NCI-H1048 (cell line): ENCODE measurements at regions not wholly inside any gene's neighbourhood (a gene's known extent, or its start where the extent isn't known, plus 50 kb on each side); places are given as distances from the start of the nearest gene placed in this dataset.

Experiments
- DNase-seq: peaks from one replicate; lab custom pipeline; 2025; lab: John Stamatoyannopoulos, UW

DNA sequence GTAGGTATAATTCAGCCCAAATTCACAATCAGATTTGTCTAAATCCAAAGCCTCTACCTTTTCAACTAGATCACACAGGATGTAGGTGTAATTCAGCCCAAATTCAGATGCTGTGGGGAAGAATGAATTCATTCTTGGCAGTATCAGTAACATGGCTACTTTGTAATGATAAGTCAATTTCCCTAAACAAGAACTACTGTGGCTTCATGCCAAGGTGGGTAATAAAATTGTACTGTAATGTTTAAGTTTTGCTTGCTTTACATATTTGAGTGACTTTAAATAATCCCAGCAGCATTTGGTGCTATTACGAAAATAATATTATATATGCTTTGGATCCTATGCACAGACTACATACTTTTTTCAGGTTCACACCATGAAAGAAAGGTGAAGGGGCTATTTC lies 239.1 kb downstream of the HDGFL1 start:
- DNase-seq: peak; percentile 30

- DNase-seq: no peak
These were observed 240.0 kb downstream of the HDGFL1 start for GRCh38 chr6:22809370-22809769.

DNA sequence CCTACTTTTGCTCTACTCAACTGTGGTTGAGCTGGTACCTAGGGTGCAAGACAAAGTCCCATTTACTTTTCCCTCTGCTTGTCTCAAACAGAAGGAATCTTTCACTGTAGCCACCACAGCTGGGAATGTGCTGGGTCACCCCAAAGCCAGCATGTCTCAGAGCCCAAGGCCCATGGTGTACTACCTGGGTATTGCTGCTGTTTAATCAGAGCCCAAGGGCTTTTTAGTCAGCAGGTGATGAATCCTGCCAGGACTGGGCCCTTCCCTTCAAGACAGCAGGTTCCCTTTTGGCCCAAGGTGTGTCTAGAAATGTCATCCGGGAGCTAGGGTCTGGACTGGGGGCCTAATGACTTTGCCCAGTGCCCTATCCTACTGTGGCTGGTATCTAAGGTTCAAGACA lies 249.8 kb downstream of the HDGFL1 start:
- no peak for DNase-seq

DNA sequence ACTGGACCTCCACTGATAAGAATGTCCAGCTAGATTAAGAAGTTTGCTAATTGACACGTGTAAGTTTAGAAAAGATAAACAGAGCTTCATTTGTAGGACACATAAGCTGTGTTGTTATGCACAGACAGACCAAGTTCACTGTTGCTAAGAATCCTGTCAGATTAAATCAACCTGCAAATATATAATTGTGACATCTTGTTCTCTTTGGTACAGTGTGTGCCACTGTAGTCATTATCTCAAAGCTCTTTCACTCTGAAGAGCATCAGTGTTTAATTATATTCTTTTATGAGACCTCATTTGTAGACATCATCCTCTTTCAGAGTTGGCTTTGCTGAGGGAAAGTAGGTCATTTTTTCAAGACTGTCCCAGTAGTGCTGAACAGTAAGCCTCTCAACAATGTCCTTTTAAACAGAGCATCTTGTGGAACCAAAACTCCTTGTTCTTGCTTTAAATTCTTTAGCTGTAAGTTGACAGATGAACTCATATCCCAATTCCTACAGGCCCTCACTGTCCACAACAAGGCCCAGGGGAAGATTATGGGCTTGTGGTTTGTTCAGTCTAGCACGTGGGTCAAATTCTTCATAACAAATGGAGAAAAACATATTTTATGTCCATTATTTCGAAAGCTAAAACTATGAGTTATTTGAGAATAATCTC lies 252.4 kb downstream of the HDGFL1 start:
- no peak for DNase-seq

- no peak for DNase-seq
These were observed 255.8 kb downstream of the HDGFL1 start for GRCh38 chr6:22825210-22825609.

- no peak for DNase-seq
These were observed 257.6 kb downstream of the HDGFL1 start for GRCh38 chr6:22826961-22827360.

DNA sequence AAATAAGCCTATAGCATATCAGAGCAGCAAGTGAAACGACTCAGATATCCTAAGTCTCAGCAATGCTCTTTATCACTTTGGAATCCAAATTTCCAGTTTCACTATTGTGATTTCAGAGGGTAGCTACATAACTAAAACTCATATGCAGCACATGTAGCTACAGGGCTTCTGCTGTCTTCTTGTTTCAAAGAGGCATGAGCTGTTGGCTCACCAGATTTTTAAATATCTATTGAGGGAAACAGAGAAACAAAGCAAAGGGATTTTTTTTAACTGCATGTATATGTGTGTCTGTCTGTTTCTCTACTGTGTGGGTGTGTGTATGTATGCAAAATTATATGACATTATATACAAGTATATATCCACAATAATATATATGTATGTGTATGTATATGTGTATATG lies 258.4 kb downstream of the HDGFL1 start:
- no peak for DNase-seq

DNA sequence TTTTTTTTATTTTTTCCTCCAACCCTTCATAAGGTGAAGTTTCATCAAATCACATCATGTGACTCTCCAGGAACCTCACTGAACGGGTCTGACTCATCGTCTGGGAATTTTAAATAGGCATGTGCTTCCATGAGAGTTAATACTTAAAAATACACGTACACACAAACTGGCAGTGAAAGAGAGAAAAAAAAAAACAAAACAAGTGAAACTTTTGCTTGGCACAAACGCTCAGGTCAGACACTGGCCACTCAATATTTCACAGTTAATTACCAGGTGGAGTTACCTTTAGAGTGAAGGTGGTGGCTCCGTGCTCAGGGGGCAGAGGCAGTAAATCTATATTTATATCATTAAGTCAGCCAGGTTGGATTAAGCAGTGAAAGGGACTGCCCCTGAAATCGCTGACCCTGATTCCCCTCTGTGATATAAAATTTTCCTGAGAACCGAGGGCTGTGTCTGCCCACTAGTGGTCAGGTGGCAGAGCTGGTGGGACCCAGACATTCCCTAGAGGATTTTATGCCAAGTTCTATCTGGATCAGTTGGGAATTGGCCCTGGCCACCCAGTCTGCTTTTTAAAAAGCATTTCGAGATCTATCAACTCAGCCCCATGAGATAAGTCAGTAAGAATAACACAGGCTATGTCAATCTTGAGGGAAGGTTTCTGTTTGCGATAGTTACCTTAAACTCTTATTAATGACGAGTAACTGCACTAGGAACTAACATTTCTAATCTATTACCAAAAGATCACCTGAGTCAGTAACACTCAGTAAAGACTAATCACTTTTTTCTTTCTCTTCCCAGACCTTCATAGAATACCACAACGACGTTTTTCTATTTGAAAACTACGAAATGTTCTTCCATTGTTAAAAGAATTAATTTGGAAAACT lies 259.1 kb downstream of the HDGFL1 start:
- peak; percentile 66 for DNase-seq

DNA sequence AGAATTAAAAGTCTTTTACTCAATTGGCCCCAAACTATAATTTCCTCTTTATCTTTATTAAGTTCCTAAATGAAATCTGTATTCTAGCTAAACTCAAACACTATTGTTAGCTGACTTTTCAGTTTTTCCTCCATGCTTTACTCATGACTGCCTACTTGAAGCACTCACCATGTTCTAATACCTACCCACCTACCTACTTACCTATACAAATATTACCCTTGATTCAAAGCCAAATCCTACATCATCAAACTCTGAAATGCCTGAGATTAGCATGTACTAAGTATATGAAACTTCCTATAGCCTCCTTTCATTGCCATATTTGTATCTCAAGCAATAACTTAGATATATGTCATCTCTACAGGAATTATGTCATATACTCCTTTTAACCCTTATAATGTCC lies 259.7 kb downstream of the HDGFL1 start:
- no peak for DNase-seq

GRCh38 chr6:22830463-22830862 lies 261.1 kb downstream of the HDGFL1 start:
- DNase-seq: no peak

DNA sequence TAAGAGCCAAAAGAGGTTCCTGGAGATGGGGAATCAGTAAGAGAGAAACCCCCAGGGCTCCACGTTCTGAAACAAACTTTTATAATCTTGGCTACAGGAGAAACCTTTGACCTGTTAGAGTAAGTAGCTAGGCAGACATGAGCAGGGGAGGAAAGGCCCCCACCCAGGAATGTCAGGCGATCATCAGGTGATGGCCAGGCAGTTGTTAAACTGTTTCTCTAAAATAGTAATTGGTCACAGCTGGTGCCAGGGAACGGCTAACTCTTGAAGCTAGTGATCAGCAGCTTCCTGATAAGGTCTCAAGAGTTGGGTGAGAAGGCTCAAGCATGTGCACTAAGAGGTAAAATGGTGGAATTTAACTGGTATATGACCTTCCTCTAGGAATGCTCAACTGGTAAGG lies 263.8 kb downstream of the HDGFL1 start:
- DNase-seq: no peak

DNA sequence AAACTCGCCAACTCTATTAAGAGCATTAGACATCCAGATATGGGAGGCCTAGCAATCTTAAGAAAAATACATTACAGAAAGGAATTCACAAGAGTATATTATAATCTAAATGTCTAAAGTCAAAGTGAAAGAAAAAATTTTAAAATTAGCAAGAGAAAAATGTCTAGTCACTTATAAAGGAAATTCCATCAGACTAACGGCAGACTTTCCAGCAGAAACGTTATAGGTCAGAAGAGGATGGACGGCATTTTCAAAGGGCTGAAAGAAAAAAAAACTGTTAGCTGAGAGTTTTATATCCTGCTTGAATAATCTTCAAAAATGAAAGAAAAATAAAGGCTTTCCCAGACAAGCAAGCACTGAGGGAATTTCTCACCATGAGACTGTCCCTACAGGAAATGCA lies 269.0 kb downstream of the HDGFL1 start:
- no peak for DNase-seq

- no peak for DNase-seq
These were observed 276.1 kb downstream of the HDGFL1 start for GRCh38 chr6:22845467-22845866.

- no peak for DNase-seq
These were observed 278.8 kb downstream of the HDGFL1 start for GRCh38 chr6:22848121-22848520.

- no peak for DNase-seq
These were observed 280.6 kb downstream of the HDGFL1 start for GRCh38 chr6:22849921-22850320.

GRCh38 chr6:22852101-22852500 lies 282.7 kb downstream of the HDGFL1 start:
- DNase-seq: no peak

DNA sequence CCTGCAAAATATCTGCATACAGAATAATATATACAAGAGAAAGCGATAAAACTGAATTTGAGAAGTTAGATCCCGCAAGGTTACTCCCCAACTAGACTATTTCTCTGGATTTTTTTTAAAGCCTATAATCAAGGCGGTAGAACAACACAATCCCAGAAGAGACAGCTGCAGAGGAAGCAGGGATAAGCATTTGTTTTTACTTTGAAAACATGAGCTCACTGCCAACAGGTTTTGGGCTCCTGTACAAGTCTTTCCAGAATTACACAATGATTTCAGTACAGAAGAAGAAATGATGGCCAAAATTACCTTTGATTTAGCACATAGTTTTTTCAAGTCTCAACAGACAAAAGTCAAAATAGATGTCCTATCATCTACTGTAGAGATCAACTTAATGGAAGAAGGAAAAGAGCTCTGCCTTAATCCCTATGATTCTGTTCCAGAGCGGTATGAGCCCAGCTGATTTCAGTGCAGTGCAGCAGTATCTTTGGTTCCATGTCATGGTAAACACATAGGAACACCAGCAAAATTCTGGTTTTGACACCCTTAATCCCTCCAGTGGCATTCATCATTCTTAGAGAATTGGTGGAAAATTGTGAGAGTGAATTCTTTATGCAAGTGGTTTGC lies 304.3 kb downstream of the HDGFL1 start:
- no peak for DNase-seq

DNA sequence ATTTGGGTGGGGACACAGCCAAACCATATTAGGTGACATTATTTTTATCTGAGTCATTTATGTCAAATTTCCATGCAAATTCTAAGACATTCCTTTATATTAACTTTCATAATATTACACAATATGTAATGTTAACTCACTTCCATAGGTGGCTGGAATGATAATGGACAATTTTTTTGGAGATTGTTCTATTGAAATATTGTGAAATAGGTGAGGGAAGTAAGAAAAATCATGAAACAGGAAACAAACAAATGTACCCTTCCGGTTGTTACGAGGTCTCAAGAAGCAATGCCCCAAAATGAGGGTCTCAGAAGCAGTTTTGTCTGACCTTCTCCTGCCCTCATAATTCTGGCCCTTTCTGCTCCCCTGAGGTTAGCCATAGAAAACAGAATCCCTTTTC lies 306.5 kb downstream of the HDGFL1 start:
- DNase-seq: no peak

- no peak for DNase-seq
These were observed 308.9 kb downstream of the HDGFL1 start for GRCh38 chr6:22878324-22878701.

- DNase-seq: no peak
These were observed 309.3 kb downstream of the HDGFL1 start for GRCh38 chr6:22878706-22879105.

DNA sequence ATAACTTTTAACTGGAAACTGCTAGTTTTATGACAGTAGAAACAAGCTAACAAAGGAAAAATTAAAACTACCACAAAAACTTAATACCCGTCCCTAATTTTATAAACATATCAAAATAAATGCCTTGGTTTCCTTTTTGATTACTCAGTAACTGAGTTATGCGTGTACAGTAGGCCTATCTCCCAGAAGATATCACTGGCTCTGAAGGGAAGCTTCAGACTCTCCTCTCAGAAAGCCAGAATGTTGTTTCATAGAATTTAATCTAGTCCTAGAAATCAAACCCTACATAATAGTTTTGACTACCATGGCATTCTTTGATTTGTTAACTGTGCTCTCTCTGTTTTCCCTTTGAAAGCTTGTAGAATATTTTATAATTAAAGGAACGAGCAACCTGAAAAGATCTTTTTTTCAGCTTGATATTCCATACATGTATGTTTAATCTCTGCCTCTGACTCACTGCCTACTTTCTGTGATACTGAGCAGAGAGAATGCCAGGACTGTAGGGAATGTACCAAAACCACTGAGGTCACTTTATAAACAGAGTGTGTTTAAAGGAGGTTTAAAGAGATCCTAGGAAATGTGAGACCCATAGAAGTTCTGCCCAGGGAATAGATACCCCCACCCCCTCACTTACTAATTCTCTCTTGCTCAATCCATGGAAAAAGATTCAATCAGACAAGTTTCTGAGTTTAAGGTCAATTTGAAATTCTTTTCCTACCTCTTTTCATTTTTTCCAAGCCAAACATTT lies 311.5 kb downstream of the HDGFL1 start:
- no peak for DNase-seq

GRCh38 chr6:22882581-22882980 lies 313.2 kb downstream of the HDGFL1 start:
- DNase-seq: no peak
